Endothelial cell of umbilical vein (primary cell): ENCODE measurements at regions not wholly inside any gene's neighbourhood (a gene's known extent, or its start where the extent isn't known, plus 50 kb on each side); places are given as distances from the start of the nearest gene placed in this dataset. TPM values are rescaled to one million over a fixed set of nuclear protein-coding genes. Genes with fewer than 3 reads are reported as not detected.

ENCODE experiments used
- BruUV-seq: library from RNA; stranded (reverse); fragments of 400-500 nt; replicated peaks from 2 replicates; lab custom pipeline; 2021; lab: Mats Ljungman, UMichigan
- CTCF ChIA-PET: fragments of 300-600, 350-600 bp; sonication (Branson Sonifier 250); formaldehyde crosslinking; loops from one replicate; lab custom pipeline; 2021; ENCODE audit warnings: antibody characterized with exemption, inconsistent platforms; lab: Charles Lee
- POLR2A ChIA-PET: fragments of 300-600, 350-600 bp; sonication (Branson Sonifier 250); formaldehyde crosslinking; loops from one replicate; lab custom pipeline; 2021; ENCODE audit warnings: antibody characterized with exemption, inconsistent platforms; lab: Charles Lee
- DNase-seq: peaks from one replicate; pipeline ENCODE4 v3.0.0-alpha.2; 2011; ENCODE audit warnings: low read depth, low spot score
- FAIRE-seq: peaks from 2 replicates; lab custom pipeline; 2011; peaks lifted over from hg19 to GRCh38; lab: Jason Lieb, UNC
- H2AFZ ChIP-seq: 2 replicates; pipeline ENCODE4 v1.6.0; 2012; ENCODE audit warnings: low read depth, low read length, control low read depth, inconsistent platforms
- H3K27ac ChIP-seq: 2 replicates; pipeline ENCODE4 v1.5.1; 2011; ENCODE audit warnings: low read depth, mild to moderate bottlenecking, control low read depth, low read length, moderate library complexity; ENCODE audit not compliant: insufficient read depth
- H3K27me3 ChIP-seq, 2 experiments: 2 replicates each; pipeline versions ENCODE4 v1.6.0 to v1.6.1; 2011; ENCODE audit warnings: low read length in 2 of 2, mixed read lengths in 1 of 2; ENCODE audit not compliant: control insufficient read depth in 2 of 2, insufficient read depth in 2 of 2
- H3K36me3 ChIP-seq, 2 experiments: 2 replicates in 1 of 2; 3 replicates in 1 of 2; pipeline ENCODE4 v1.5.1; 2011; ENCODE audit warnings: low read length in 2 of 2, mild to moderate bottlenecking in 1 of 2, moderate library complexity in 1 of 2; ENCODE audit not compliant: control insufficient read depth in 2 of 2, insufficient read depth in 2 of 2; ENCODE audit errors: extremely low read depth in 1 of 2
- H3K4me1 ChIP-seq: 3 replicates; pipeline ENCODE4 v1.5.1; 2011; ENCODE audit warnings: mild to moderate bottlenecking, low read length; ENCODE audit not compliant: control insufficient read depth, insufficient read depth; ENCODE audit errors: extremely low read depth
- H3K4me2 ChIP-seq: 2 replicates; pipeline ENCODE4 v1.6.1; 2011; ENCODE audit warnings: low read length, control low read depth, mixed read lengths; ENCODE audit not compliant: insufficient read depth
- H3K4me3 ChIP-seq, 3 experiments: fragments of 200-600 bp in 1 of 3; sonication (generic), shearing (Covaris generic) in 1 of 3; replicated peaks in 1 of 3; 2 replicates each; pipeline ENCODE4 v1.5.1; 2011 to 2016; ENCODE audit warnings: control low read depth in 3 of 3, low read length in 3 of 3, mild to moderate bottlenecking in 2 of 3, inconsistent platforms in 1 of 3, low read depth in 1 of 3, moderate library complexity in 1 of 3; ENCODE audit not compliant: insufficient read depth in 1 of 3
- H3K79me2 ChIP-seq: 2 replicates; pipeline ENCODE4 v1.6.0; 2012; ENCODE audit warnings: low read length, inconsistent platforms; ENCODE audit not compliant: control insufficient read depth, insufficient read depth
- H3K9ac ChIP-seq: replicated peaks from 2 replicates; pipeline ENCODE3; 2011; ENCODE audit warnings: low read length, control low read depth; ENCODE audit not compliant: insufficient read depth; ENCODE audit errors: extremely low read depth
- H3K9me1 ChIP-seq: replicated peaks from 3 replicates; pipeline ENCODE4 v1.6.0; 2011; ENCODE audit warnings: mild to moderate bottlenecking, low read length; ENCODE audit not compliant: control insufficient read depth, insufficient read depth; ENCODE audit errors: extremely low read depth
- H3K9me3 ChIP-seq: replicated peaks from 2 replicates; pipeline ENCODE4 v1.5.1; 2012; ENCODE audit warnings: low read length, inconsistent platforms; ENCODE audit not compliant: control insufficient read depth, insufficient read depth
- H4K20me1 ChIP-seq: replicated peaks from 2 replicates; pipeline ENCODE3; 2011; ENCODE audit warnings: mild to moderate bottlenecking, low read length; ENCODE audit not compliant: control insufficient read depth, insufficient read depth; ENCODE audit errors: extremely low read depth
- EZH2 ChIP-seq: IDR thresholded peaks from 2 replicates; pipeline ENCODE4 v1.6.1; 2012; ENCODE audit warnings: borderline replicate concordance, low read depth, mild to moderate bottlenecking, moderate library complexity, low read length, inconsistent platforms; ENCODE audit not compliant: severe bottlenecking
- FOS ChIP-seq: IDR thresholded peaks from 2 replicates; pipeline ENCODE4 v1.6.1; 2011; ENCODE audit warnings: mild to moderate bottlenecking, low read length, moderate library complexity, borderline replicate concordance; ENCODE audit not compliant: insufficient read depth
- GATA2 ChIP-seq: IDR thresholded peaks from 2 replicates; pipeline ENCODE4 v1.7.0; 2011; ENCODE audit warnings: low read depth, mild to moderate bottlenecking, moderate library complexity, mixed read lengths, low read length; ENCODE audit not compliant: insufficient read length, insufficient read depth
- JUN ChIP-seq: IDR thresholded peaks from 2 replicates; pipeline ENCODE4 v1.6.1; 2011; ENCODE audit warnings: borderline replicate concordance, low read depth; ENCODE audit not compliant: insufficient read length, insufficient read depth
- MYC ChIP-seq: IDR thresholded peaks from one replicate; pipeline ENCODE4 v1.6.1; 2011; ENCODE audit warnings: mild to moderate bottlenecking, low read depth, low read length
- POLR2AphosphoS5 ChIP-seq: IDR thresholded peaks from 2 replicates; pipeline ENCODE4 v1.6.1; 2012; ENCODE audit warnings: low read depth, mild to moderate bottlenecking, control low read depth, low read length, moderate library complexity; ENCODE audit not compliant: insufficient read depth
- dilution Hi-C: fragments of 300-500 bp; cut with MboI; formaldehyde crosslinking; loops from one replicate; pipeline ENCODE4 v1.15.0; 2019; ENCODE audit warnings: low sequenced_read_pairs; ENCODE audit not compliant: extremely low pct_ligation_motif_present
- intact Hi-C: fragments of 100-400 bp; cut with micrococcal nuclease; formaldehyde crosslinking; loops from one replicate; pipeline ENCODE4 v1.10.0; 2022
- small RNA-seq: library from RNA; depleted of rRNA; stranded (forward); fragments of <200 nt; gene quantifications from one replicate; pipeline ENCODE3, GENCODE V24; 2012; ENCODE audit warnings: low replicate concordance, low read depth; ENCODE audit not compliant: insufficient read depth, insufficient read length

GRCh38 chr3:145983101-145983500 is 177.9 kb downstream of the PLOD2 start:
- FAIRE-seq (no peak), DNase-seq (no peak)
- no peak overlapping the region for H3K27ac ChIP-seq
- no peaks in the 10 kb centered on the region for H3K79me2 ChIP-seq
- H3K9me1 ChIP-seq, result no peaks in the 10 kb centered on the region
- intact Hi-C loops (no loop called here), dilution Hi-C loops (no loop called here)
- ChIA-PET CTCF (no interaction called here), POLR2A (no interaction called here)
- no peak overlapping the region for H3K4me2 ChIP-seq
- no peak overlapping the region for H3K4me3 ChIP-seq
- H2AFZ ChIP-seq, result no peak overlapping the region
- no peaks in the 10 kb centered on the region for H3K9me3 ChIP-seq
- H4K20me1 ChIP-seq, result no peaks in the 10 kb centered on the region
- no peak overlapping the region for H3K9ac ChIP-seq
- no peaks in the 10 kb centered on the region for H3K27me3 ChIP-seq
- H3K36me3 ChIP-seq, result no peaks in the 10 kb centered on the region
- no peaks in the 10 kb centered on the region for H3K4me1 ChIP-seq
- TF ChIP-seq GATA2 (no peak), JUN (no peak), FOS (no peak), MYC (no peak), EZH2 (no peak), POLR2AphosphoS5 (no peak)
- no TSS peak for BruUV-seq

Small RNA genes in the stretch of these regions (small RNA-seq; reads per million reads assigned to genes)
- not detected for gene RNA5SP144
